ENCODE measurements at regions not wholly inside any gene's neighbourhood (a gene's known extent, or its start where the extent isn't known, plus 50 kb on each side); places are given as distances from the start of the nearest gene placed in this dataset.

GRCh38 chr10:31754803-31755624 is 173.6 kb downstream of the ARHGAP12 start:
- DNase-seq (ENCODE audit: low read depth in 2 of 2) = no peak

GRCh38 chr10:31753681-31754080 is 174.9 kb downstream of the ARHGAP12 start:
- DNase-seq (ENCODE audit: low read depth in 2 of 2) = no peak

GRCh38 chr10:31752170-31752569 is 176.5 kb downstream of the ARHGAP12 start:
- no peak for DNase-seq (ENCODE audit: low read depth in 2 of 2)

GRCh38 chr10:31751738-31752080 is 176.9 kb downstream of the ARHGAP12 start:
- no peak for DNase-seq (ENCODE audit: low read depth in 2 of 2)

- no peak for DNase-seq (ENCODE audit: low read depth in 2 of 2)
Observed at GRCh38 chr10:31751051-31751737, 177.4 kb downstream of the ARHGAP12 start.

- no peak for DNase-seq (ENCODE audit: low read depth in 2 of 2)
Observed at GRCh38 chr10:31749981-31750840, 178.4 kb downstream of the ARHGAP12 start.

- no peak for DNase-seq (ENCODE audit: low read depth in 2 of 2)
Observed at GRCh38 chr10:31749301-31749700, 179.3 kb downstream of the ARHGAP12 start.

GRCh38 chr10:31745612-31746376 is 182.8 kb downstream of the ARHGAP12 start:
- DNase-seq (ENCODE audit: low read depth in 2 of 2) = peak in 1 of 2 donors; percentile 27

- no peak for DNase-seq (ENCODE audit: low read depth in 2 of 2)
Observed at GRCh38 chr10:31744025-31744424, 184.6 kb downstream of the ARHGAP12 start.

- no peak for DNase-seq (ENCODE audit: low read depth in 2 of 2)
Observed at GRCh38 chr10:31742255-31742654, 186.4 kb downstream of the ARHGAP12 start.

GRCh38 chr10:31741473-31741872 is 187.2 kb downstream of the ARHGAP12 start:
- DNase-seq (ENCODE audit: low read depth in 2 of 2) = no peak

- DNase-seq (ENCODE audit: low read depth in 2 of 2) = no peak
Observed at GRCh38 chr10:31739711-31740110, 188.9 kb downstream of the ARHGAP12 start.

GRCh38 chr10:31739146-31739545 is 189.5 kb downstream of the ARHGAP12 start:
- DNase-seq (ENCODE audit: low read depth in 2 of 2) = no peak

GRCh38 chr10:31731711-31732110 is 196.9 kb downstream of the ARHGAP12 start:
- DNase-seq (ENCODE audit: low read depth in 2 of 2) = no peak

GRCh38 chr10:31730776-31731175 is 197.9 kb downstream of the ARHGAP12 start:
- DNase-seq (ENCODE audit: low read depth in 2 of 2) = no peak

- DNase-seq (ENCODE audit: low read depth in 2 of 2) = no peak
Observed at GRCh38 chr10:31728698-31729224, 199.9 kb downstream of the ARHGAP12 start.

GRCh38 chr10:31725436-31725835 is 203.2 kb downstream of the ARHGAP12 start:
- DNase-seq (ENCODE audit: low read depth in 2 of 2) = no peak

- no peak for DNase-seq (ENCODE audit: low read depth in 2 of 2)
Observed at GRCh38 chr10:31724296-31724695, 204.3 kb downstream of the ARHGAP12 start.

GRCh38 chr10:31723106-31723750 is 205.4 kb downstream of the ARHGAP12 start:
- no peak for DNase-seq (ENCODE audit: low read depth in 2 of 2)

- no peak for DNase-seq (ENCODE audit: low read depth in 2 of 2)
Observed at GRCh38 chr10:31721096-31721495, 207.5 kb downstream of the ARHGAP12 start.

GRCh38 chr10:31720546-31720945 is 208.1 kb downstream of the ARHGAP12 start:
- DNase-seq (ENCODE audit: low read depth in 2 of 2) = no peak
